Astrocyte (in vitro differentiated cells and primary cell): ENCODE measurements at regions not wholly inside any gene's neighbourhood (a gene's known extent, or its start where the extent isn't known, plus 50 kb on each side); places are given as distances from the start of the nearest gene placed in this dataset.

Experiments
- DNase-seq: peaks from one replicate; pipeline ENCODE4 v3.0.0-alpha.2; 2010; ENCODE audit warnings: low read depth
- FAIRE-seq: peaks from 2 replicates; lab custom pipeline; 2011; peaks lifted over from hg19 to GRCh38; lab: Jason Lieb, UNC
- H2AFZ ChIP-seq: 2 replicates; pipeline ENCODE4 v1.6.0; 2012; ENCODE audit warnings: low read depth, low read length, inconsistent platforms
- H3K27ac ChIP-seq: 2 replicates; pipeline ENCODE4 v1.5.1; 2011; ENCODE audit warnings: low read depth, low read length, inconsistent platforms
- H3K27me3 ChIP-seq: 2 replicates; pipeline ENCODE4 v1.6.0; 2011; ENCODE audit warnings: low read length, inconsistent platforms; ENCODE audit not compliant: insufficient read depth
- H3K36me3 ChIP-seq: 2 replicates; pipeline ENCODE4 v1.5.1; 2011; ENCODE audit warnings: low read length, inconsistent platforms; ENCODE audit not compliant: insufficient read depth
- H3K4me1 ChIP-seq: 2 replicates; pipeline ENCODE4 v1.5.1; 2011; ENCODE audit warnings: low read length, inconsistent platforms; ENCODE audit not compliant: insufficient read depth
- H3K4me2 ChIP-seq: 2 replicates; pipeline ENCODE4 v1.6.0; 2012; ENCODE audit warnings: low read length, inconsistent platforms
- H3K4me3 ChIP-seq: 2 replicates; pipeline ENCODE4 v1.5.1; 2011; ENCODE audit warnings: low read depth, mild to moderate bottlenecking, low read length, inconsistent platforms; ENCODE audit not compliant: insufficient read depth
- H3K79me2 ChIP-seq: 2 replicates; pipeline ENCODE4 v1.6.0; 2012; ENCODE audit warnings: mild to moderate bottlenecking, low read length, inconsistent platforms; ENCODE audit not compliant: insufficient read depth
- H3K9ac ChIP-seq: 2 replicates; pipeline ENCODE4 v1.6.0; 2012; ENCODE audit warnings: mild to moderate bottlenecking, low read length, inconsistent platforms
- H3K9me3 ChIP-seq: 2 replicates; pipeline ENCODE4 v1.5.1; 2012; ENCODE audit warnings: low read depth, mild to moderate bottlenecking, low read length, inconsistent platforms; ENCODE audit not compliant: insufficient read depth
- H4K20me1 ChIP-seq: 2 replicates; pipeline ENCODE4 v1.6.0; 2012; ENCODE audit warnings: low read length, inconsistent platforms; ENCODE audit not compliant: insufficient read depth
- H3K27ac Mint-ChIP-seq: one replicate; pipeline ENCODE4 v1.8.0; 2021; ENCODE audit warnings: mild to moderate bottlenecking, mixed read lengths; ENCODE audit not compliant: unreplicated experiment
- H3K27me3 Mint-ChIP-seq: one replicate; pipeline ENCODE4 v1.8.0; 2021; ENCODE audit warnings: low read depth, mixed read lengths; ENCODE audit not compliant: unreplicated experiment
- H3K36me3 Mint-ChIP-seq: one replicate; pipeline ENCODE4 v1.8.0; 2021; ENCODE audit warnings: low read depth, mixed read lengths; ENCODE audit not compliant: unreplicated experiment
- H3K4me1 Mint-ChIP-seq: one replicate; pipeline ENCODE4 v1.8.0; 2021; ENCODE audit warnings: low read depth, mixed read lengths; ENCODE audit not compliant: unreplicated experiment
- H3K4me3 Mint-ChIP-seq: one replicate; pipeline ENCODE4 v1.8.0; 2021; ENCODE audit warnings: mild to moderate bottlenecking, moderate library complexity, mixed read lengths; ENCODE audit not compliant: unreplicated experiment
- H3K9me3 Mint-ChIP-seq: one replicate; pipeline ENCODE4 v1.8.0; 2021; ENCODE audit warnings: mild to moderate bottlenecking, mixed read lengths; ENCODE audit not compliant: unreplicated experiment
- EZH2 ChIP-seq: IDR thresholded peaks from 2 replicates; pipeline ENCODE4 v1.6.1; 2012; ENCODE audit warnings: mild to moderate bottlenecking, low read length, inconsistent platforms; ENCODE audit not compliant: insufficient read depth
- TF ChIP-seq, protein P1 (sequence below): IDR thresholded peaks from 2 replicates; pipeline ENCODE4 v1.5.1; 2011; ENCODE audit warnings: low read depth, mild to moderate bottlenecking, inconsistent platforms, low read length, moderate library complexity; ENCODE audit not compliant: insufficient read depth

DNA sequence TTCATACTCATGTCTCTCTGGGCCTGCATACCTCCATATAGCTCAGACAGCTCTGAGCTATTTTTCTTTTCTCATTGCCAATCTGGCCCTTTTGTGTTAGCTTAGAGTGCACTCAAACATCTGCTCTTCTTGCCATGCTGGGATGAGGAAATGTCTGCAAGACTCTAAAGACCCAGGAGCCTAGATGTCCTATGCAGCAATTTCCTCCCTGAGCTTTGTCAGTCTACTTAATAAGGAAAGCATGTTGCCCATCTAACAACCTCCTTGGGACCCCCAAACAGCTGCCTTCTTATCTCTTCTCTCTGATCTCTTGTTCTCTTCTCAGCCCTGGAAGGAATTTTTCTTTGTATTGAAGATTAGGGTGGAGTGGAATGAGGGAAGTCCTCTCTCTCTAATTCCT is 69.2 kb downstream of the UCHL1 start:
- Histone ChIP-seq H3K27me3 (peaks cover 2% of the 10 kb centered on the region), H3K79me2 (no peaks in the 10 kb centered on the region), H3K4me2 (no peak overlapping the region), H4K20me1 (no peaks in the 10 kb centered on the region), H3K36me3 (no peaks in the 10 kb centered on the region), H3K27ac (no peak overlapping the region), H3K9ac (no peak overlapping the region), H3K4me3 (no peak overlapping the region), H3K4me1 (no peaks in the 10 kb centered on the region), H2AFZ (no peak overlapping the region), H3K9me3 (no peaks in the 10 kb centered on the region)
- Mint-ChIP-seq H3K27ac (no peak overlapping the region), H3K27me3 (peaks cover 3% of the 10 kb centered on the region), H3K4me3 (no peak overlapping the region), H3K4me1 (peaks cover 3% of the 10 kb centered on the region), H3K9me3 (peaks cover 6% of the 10 kb centered on the region), H3K36me3 (no peaks in the 10 kb centered on the region)
- TF ChIP-seq, protein P1, sequence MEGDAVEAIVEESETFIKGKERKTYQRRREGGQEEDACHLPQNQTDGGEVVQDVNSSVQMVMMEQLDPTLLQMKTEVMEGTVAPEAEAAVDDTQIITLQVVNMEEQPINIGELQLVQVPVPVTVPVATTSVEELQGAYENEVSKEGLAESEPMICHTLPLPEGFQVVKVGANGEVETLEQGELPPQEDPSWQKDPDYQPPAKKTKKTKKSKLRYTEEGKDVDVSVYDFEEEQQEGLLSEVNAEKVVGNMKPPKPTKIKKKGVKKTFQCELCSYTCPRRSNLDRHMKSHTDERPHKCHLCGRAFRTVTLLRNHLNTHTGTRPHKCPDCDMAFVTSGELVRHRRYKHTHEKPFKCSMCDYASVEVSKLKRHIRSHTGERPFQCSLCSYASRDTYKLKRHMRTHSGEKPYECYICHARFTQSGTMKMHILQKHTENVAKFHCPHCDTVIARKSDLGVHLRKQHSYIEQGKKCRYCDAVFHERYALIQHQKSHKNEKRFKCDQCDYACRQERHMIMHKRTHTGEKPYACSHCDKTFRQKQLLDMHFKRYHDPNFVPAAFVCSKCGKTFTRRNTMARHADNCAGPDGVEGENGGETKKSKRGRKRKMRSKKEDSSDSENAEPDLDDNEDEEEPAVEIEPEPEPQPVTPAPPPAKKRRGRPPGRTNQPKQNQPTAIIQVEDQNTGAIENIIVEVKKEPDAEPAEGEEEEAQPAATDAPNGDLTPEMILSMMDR: no peak
- TF ChIP-seq EZH2: no peak
- FAIRE-seq (no peak), DNase-seq (no peak)

DNA sequence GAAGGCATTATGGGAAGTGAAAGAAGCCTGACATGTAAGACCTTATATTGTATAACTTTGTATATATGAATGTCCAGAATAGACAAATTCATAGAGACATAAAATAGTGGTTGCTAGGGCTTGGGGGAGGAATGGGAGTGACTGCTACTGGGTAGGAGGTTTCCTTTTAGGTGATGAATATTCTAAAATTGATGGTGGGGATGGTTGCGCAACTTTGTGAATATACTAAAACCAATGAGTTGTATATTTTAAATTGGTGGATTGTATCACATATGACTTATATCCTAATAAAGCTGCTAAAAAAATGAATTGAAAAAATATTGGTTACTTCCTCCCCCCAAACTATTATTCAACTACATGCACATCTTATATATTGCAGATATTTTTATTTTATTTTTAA is 70.0 kb downstream of the UCHL1 start:
- H3K4me3 Mint-ChIP-seq: no peak overlapping the region
- H3K27ac Mint-ChIP-seq: no peak overlapping the region

DNA sequence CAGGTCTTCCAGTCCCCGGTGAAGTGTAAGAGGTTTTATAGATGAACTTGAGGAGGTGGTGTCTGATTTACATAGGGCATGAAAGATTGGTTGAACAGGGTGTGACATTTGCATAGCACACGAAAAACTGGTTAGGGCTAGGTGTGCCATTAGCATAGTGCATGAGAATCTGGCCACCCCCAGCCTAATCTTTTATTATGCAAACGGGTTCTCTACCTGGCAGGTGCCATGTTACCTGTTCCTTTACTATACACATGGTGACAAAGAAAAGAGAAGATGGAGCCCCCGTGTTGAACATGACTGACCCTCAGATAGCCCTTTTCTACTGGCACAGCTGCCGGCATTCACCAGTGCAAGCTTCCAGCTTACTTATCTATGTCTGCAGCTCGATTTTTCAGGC is 71.0 kb downstream of the UCHL1 start:
- TF ChIP-seq, protein P1: no peak
- no peak for TF ChIP-seq EZH2
- DNase-seq (no peak), FAIRE-seq (no peak)
- peaks cover 6% of the 10 kb centered on the region for H3K9me3 Mint-ChIP-seq
- no peak overlapping the region for H3K4me3 Mint-ChIP-seq
- peaks cover 3% of the 10 kb centered on the region for H3K27me3 Mint-ChIP-seq
- no peaks in the 10 kb centered on the region for H3K36me3 Mint-ChIP-seq
- Histone ChIP-seq H3K79me2 (no peaks in the 10 kb centered on the region), H3K27me3 (peaks cover 2% of the 10 kb centered on the region), H3K27ac (no peak overlapping the region), H2AFZ (no peak overlapping the region), H3K9me3 (no peaks in the 10 kb centered on the region), H3K9ac (no peak overlapping the region), H3K4me2 (no peak overlapping the region), H3K4me1 (no peaks in the 10 kb centered on the region), H3K4me3 (no peak overlapping the region), H3K36me3 (no peaks in the 10 kb centered on the region), H4K20me1 (no peaks in the 10 kb centered on the region)
- peaks cover 7% of the 10 kb centered on the region for H3K4me1 Mint-ChIP-seq
- no peak overlapping the region for H3K27ac Mint-ChIP-seq

More for the DNA sequence above, 70.0 kb downstream of the UCHL1 start:
- peaks cover 6% of the 10 kb centered on the region for H3K9me3 Mint-ChIP-seq
- Histone ChIP-seq H2AFZ (no peak overlapping the region), H3K4me1 (no peaks in the 10 kb centered on the region), H3K9me3 (no peaks in the 10 kb centered on the region), H3K4me3 (no peak overlapping the region), H3K79me2 (no peaks in the 10 kb centered on the region), H3K36me3 (no peaks in the 10 kb centered on the region), H3K27me3 (peaks cover 2% of the 10 kb centered on the region), H3K9ac (no peak overlapping the region), H3K4me2 (no peak overlapping the region), H4K20me1 (no peaks in the 10 kb centered on the region), H3K27ac (no peak overlapping the region)
- no peak for FAIRE-seq
- H3K36me3 Mint-ChIP-seq: no peaks in the 10 kb centered on the region
- H3K4me1 Mint-ChIP-seq: peaks cover 3% of the 10 kb centered on the region
- peaks cover 3% of the 10 kb centered on the region for H3K27me3 Mint-ChIP-seq
- no peak for TF ChIP-seq EZH2
- TF ChIP-seq, protein P1: no peak
- DNase-seq: no peak
